ENCODE measurements at regions not wholly inside any gene's neighbourhood (a gene's known extent, or its start where the extent isn't known, plus 50 kb on each side); places are given as distances from the start of the nearest gene placed in this dataset.

DNA sequence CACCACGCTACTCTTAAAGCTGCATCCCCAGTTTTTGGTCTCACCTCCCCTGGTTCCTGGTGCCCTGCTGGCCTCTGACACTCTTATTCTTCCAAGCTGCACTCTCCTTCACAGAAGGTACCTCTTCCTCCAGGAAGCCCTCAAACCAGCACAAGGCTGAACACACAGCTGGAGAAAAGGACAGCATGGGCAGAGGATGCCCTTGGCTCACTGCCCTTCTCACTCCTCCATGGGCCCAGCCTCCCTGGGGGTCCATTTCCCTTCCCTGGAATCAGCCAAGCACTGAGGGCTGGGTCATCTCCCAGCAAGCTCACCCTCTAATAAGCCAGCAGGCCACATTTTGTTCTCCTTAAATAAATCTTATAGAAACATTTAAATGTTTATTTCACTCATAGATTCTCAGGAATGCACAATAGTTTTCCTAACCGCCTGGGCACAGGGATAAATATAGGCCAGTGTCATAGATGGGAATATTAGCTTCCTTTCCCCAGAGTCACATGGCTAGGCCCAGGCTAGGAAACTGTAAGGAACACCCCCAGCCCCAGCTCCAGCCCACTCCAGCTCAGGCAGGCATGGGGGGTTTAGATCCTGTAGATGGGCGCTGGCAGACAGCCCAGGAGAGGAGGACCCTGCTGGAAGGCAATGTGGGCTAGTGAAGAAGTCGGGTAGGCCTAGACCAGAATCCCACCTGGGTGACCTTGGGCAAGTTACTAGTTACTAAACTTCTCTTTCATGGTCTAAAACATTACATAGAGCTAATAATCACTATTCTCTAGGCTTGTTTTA lies 51.5 kb downstream of the IRAG1 start:
- DNase-seq (no peak), ATAC-seq (no peak)

DNA sequence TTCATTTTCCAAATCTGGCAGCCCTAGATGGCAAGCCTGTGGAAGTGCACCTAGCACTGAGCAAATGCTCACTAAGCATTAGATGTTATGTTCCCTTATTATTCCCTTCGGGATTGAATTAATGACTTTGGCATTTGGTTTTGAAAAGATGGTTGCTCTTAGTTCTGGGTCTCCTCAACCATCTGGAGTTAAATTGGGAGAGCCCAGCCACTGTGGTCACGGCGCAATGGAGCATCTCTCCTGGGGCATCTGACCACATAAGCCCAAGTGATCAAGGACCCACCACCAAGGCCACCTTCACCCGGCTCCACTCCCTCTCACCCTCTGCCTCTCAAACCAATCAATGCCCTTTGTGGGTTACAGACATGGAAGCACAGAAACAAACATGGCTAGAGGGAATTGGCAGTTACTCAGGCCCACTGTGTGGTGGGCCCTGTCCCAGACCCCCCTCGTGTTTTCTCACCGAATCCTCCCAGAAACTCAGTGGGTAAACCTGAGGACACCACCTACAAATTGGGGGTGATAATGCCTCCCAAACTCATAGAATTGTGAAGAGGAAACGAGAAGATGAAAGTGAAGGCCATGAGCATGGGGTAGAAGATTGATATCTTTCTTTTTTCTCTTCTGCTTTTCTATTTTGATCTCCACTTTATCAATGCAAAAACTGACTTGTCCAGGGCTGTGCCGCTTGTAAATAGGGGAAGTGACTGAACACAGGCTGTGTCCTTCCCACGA lies 52.2 kb downstream of the IRAG1 start:
- DNase-seq (no peak), ATAC-seq (no peak)

DNA sequence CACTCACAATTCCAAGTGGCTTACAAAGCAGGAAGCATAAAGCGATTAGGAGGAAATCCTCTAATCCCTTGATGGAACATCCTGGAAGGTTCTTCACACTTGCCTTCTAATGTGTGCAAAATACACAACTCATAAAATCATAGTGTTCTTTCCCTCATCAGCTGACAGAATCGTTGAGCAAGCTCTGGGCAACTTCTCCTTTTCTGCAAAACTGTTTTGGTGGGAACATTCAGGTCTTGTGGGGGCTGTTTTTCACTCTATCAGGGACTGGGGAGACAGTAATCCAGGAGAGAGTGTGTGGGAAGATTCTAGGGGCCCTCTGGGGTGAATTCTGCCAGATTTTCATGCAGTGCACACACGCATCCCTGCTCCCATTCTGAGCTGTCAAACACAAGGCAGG lies 53.2 kb downstream of the IRAG1 start:
- no peak for DNase-seq
- no peak for ATAC-seq

DNA sequence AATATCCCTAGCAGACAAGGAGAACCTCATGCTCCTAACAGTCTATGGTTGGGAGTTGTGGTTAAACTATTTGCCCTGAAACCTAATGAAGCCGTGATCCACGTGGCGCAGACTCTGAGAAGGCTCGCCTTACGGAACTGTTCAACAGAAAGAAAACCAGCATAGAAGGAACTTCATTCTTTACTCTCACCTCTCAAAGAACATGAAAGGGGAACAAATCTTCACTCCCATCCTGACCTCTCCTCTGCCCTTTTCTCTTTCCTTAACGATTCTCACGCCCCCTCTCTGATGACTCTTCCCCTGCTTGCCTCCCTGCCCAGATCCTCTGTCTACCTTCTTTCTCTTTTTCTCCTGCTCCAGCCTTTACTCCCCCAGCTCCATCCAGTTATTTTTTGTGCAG lies 54.2 kb downstream of the IRAG1 start:
- ATAC-seq (no peak), DNase-seq (no peak)

DNA sequence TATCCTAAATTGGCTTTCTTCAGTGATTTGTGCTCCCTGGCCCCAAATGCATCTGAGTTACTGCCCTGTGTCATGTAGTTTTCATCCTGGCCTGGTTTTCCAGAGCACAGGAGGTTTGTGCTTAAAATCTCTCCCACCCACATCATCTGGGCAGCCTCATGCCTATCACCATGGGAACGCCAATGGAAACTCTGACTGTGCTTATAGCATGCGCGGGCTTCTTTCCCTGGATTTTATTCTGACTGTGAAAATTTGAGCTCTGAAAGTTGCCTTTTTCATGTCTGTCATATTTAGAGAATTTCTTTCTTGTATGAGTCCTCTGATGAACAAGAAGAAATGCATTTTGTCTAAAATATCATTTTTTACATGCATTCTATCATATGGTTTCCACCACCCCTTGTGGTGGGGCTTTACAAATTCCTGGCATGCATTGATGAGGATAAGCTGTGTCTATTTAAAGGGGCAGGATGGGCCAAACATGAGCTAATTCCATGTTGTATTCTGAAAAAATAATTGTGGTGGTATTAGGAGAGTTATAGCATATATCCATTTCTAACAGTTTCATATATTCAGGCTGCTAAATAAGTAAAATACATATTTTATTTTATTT lies 55.1 kb downstream of the IRAG1 start:
- no peak for DNase-seq
- no peak for ATAC-seq

DNA sequence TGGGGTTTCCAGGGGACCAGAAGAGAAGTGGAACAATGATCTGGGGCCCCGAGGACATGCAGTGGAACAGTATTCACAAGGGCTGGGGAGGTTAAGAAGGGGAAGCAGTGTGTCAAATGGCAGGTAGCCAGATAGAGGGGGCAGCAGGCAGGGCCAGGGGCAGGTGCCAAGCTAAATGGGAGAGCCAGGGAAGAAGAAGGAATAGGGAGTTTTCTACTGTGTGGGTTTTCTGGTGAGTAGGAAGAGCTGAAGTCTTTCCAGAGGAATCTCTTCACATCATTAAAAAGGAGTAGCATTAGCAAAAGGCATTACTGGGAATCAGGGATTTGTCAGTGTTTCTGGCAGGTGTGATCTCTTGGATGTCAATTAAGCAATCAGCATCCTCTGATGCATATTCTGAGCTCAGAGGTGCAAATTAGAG lies 55.8 kb downstream of the IRAG1 start:
- DNase-seq (no peak), ATAC-seq (no peak)

DNA sequence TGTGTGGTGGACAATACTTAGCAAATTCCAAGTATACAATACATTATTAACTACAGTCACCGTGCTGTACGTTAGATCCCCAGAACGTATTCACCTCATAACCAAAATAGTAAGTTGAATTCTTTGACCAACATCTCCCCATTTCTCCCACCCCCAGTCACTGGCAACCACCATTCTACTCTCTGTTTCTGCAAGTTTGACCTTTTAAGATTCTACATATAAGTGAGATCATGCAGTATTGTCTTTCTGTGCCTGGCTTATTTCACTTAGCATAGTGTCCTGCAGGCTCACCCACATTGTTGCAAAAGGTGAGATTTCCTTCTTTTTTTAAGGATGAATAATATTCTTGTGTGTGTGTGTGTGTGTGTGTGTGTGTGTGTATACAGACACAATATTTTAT lies 59.1 kb downstream of the IRAG1 start:
- DNase-seq (no peak), ATAC-seq (peak; percentile 54)

DNA sequence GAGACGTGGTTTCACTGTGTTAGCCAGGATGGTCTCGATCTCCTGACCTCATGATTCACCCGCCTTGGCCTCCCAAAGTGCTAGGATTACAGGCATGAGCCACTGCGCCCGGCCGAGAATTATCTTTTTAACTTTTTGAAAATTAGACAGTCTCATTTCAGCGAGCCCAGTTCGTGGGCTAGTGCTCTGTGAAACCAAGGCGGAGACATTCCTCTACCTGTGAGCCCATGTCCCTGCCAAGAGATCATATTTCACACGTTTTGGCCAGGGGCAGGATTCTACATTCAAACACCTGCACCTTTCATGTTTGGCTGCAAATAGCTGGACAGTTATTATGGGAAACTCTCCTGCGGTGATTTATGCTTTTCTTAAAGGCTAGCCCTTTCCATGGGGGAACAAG lies 60.3 kb downstream of the IRAG1 start:
- ATAC-seq (no peak), DNase-seq (no peak)

DNA sequence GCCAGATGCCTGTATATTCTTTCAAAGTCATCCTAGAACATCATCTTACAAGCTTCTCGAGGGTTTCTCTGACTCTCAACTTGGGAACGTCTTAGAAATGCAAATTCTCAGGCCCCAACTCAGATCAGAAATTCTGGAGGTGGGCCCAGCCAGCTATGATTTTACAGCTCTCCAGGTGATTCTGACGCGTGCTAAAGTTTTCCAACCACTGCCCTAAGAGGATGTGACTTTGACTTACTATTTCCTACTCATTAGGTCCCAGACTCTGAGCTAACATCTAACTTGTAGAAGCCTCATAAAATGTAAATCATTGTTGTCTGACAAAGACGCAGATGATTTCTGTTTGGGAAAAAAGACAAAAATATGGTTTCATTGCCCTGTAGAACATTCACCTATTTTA lies 61.1 kb downstream of the IRAG1 start:
- DNase-seq, result no peak
- peak; percentile 73 for ATAC-seq

DNA sequence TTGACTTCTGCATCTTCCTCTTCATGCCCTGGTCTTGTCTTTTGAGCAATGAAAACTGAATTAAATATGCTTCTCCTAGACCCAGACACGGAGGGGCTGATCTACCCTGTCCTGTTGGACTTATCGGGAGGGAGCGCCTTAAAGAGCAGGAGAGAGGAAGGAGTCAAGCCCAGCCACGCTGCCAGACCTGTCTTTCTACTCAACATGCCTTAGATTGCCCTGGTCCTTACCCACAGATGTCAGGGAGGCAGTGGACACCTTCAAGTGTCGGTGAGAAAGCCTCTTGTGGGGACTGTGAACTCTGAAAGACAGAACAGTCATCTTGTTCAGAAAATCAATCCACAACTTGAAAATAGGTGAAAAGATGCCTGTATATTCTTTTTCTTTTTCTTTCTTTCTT lies 61.8 kb downstream of the IRAG1 start:
- ATAC-seq (no peak), DNase-seq (no peak)

DNA sequence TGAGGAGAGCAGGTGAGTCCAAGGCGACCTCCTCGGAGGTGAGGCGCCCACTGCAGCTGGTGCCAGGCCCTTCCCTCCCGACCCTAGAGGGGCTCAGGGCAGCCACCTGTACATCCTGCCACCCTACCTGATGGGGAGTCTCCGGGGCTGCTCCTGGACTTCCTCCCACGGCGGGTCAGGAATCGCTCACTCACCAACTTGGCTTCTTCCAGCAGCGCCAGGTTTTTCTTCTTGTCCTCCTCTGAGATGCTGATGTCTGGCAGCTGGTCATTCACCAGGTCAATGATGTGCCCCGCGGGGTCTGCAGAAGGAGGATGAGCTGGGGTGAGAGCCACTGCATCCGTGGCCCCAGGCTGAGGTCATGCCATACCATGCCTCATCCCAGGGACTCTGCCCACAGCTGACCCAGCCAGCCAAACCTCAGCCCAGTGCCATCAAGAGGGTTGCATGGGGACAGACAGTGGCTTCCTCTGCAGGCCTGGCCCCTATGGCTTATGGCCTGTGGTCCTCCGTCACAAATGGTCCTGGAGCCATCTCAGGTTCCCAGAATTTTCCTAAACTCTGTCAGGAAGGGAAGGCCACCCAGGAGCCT lies 61.0 kb upstream of the LYVE1 start:
- no peak for ATAC-seq
- DNase-seq, result no peak

DNA sequence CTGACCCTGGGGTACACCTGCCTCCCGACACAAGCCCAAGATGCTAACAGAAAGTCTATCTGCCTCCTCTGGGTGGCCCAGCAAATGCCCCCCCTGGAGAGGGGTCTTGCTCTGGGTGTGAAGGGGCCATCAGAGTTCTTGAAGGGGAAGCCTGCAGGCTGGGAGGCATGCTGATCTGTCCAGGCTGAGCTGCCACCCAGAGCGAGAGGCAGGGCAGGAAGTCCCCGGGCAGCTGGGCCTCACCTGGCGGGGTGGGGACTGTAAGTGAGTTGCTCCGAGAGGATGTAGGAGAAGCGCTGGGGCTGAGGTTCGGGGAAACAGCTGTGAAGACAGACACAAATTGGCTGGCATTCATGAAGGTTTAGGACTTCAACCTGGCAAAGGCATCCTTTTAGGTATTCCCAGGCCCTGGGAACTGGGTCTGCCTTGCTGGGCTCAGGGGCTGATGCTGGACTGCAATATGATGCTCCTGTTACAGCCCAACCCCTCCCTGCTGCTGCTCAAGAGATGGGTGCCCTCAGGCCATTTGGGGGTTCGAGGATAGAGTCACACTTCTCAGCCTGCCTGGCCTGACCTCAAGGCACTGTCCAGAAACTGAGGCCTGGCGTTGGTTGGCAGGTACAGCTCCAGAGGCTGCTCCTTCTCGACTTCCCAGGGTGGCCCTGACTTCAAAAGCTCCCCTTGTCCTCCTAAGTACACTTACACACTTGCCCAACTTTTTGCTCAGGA lies 60.2 kb upstream of the LYVE1 start:
- DNase-seq (no peak), ATAC-seq (no peak)

DNA sequence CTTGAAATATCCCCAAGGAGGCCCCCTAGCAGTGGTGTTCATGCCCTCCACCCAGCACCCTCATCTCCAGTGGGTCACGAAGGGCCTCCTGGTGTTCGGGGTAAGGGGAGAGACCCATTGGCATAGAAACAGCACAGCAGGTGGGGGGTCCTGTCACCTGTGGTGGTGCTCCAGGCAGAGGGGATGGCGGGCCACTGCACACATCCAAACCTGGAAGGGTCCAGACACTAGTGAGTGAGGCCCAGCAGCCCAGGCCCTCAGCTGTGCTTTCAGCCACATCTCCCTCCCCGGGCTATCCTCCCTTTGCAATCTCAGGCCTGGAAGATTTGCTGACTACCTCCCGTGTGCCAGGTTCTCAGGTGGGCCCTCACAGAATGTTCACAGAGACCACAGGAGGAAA lies 59.4 kb upstream of the LYVE1 start:
- no peak for DNase-seq
- no peak for ATAC-seq

DNA sequence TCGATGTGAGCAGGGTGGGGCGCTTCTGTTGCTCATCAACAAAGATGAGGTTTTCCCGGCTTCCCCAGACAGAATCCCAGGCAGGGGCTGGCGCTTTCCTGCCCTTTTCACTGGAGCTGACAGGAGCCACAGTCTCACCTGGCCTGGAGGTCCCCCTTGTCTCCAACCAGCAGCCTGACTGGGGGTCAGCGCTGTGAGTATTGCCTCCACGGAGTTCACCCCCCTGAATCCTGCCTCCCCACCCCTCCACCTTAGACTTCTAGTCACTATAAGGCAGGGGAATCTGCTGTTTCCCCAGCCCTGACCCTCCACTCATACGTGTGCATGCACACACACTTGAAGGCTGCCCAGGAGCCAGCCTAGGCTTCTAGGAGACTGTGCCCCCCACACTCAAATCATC lies 58.8 kb upstream of the LYVE1 start:
- ATAC-seq (no peak), DNase-seq (no peak)

DNA sequence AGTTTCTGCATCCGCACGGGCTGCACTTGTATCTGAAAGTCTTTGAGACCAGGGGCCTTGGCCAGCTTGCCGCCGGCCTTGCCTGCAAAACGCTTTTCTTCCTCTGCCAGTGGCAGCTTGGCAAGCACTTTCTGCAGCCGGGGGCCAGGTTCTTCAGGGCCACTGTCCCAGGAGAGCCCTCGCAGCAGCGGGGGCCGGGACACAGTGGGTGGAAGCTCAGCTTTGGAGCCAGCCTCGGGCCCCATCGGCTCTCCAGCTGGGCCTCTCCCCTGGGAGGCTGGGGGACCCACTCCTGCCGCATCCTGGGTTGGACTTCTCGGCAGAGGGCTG lies 57.5 kb upstream of the LYVE1 start:
- ATAC-seq, result no peak

DNA sequence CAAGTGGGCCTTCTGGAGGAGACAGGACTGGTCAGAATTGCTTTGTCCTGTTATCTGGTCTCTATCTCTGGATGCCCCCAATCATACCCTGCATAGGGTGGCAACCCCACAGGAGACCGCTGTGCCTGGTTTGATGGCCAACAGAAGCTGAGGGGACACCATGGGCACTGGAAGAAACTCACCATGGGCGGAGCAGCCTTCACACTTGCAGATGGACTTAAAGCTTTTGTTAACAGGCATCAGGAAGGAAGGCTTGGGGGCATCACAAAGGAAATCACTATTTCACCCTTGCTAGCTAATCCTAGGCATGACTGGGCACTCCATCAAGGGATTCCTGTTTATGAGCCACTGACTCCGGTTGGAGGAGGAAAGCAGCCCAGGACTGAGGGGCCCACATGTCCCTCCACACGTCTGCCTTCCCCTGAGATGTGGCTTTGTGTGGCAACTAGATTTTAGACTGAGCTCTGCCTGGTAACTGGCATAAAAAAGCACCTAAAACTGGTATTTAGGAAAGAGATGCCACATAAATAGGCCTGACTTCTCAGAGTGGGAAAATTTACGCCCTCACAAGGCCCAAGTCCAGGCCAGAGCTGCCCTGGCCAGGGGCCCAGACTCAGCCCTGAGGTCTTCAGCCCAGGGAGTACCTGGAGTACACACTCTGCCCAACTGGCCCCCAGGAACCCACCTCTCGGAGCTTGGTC lies 57.0 kb upstream of the LYVE1 start:
- DNase-seq (no peak), ATAC-seq (no peak)

More for the DNA sequence above, 57.5 kb upstream of the LYVE1 start:
- no peak for DNase-seq

DNA sequence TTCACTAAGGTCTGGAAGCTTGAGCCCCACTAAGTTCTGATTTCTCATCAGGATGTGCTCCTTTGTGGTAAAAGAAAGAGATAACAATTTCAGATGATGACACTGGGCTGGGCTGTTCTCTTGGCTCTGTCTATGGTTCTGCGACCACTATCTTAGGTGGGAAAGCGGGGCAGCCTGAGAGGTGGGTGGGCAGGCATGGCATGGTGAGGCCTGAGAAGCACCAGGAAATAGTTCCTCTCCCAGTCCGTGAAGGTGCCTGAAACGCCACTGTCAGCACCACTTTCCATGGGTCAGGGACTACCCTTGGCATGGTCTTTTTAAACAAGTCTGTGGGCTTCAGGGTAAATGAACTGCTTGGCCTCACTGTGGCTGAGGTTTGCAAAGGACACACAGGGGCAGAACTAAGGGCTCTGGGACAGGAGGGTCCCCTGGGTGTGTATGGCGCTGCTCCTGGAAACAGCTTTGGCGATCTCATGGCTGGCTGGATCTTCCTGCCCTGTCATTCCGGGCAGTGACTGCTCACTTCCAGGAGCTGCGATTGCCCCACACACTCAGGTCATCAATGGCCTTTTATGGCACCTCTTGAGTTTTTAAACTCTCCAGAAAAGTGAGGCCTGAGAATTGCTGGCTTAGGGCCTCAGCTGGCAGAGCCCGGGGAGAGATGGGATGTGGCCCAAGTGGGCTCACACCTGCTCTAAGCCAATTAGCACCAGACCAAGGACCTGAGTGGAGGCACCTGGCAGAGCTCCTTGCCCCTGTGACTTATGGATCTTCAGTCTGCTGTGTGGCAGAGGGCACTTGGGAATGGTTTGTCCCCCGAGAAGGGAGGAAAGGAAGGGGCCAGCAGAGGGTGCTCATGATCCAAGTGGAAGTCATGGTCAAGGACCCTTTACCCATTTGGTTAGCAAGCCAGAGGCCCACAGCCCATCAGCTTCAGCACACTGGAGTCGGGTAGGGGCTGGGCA lies 55.6 kb upstream of the LYVE1 start:
- ATAC-seq (no peak), DNase-seq (peak; percentile 29)

DNA sequence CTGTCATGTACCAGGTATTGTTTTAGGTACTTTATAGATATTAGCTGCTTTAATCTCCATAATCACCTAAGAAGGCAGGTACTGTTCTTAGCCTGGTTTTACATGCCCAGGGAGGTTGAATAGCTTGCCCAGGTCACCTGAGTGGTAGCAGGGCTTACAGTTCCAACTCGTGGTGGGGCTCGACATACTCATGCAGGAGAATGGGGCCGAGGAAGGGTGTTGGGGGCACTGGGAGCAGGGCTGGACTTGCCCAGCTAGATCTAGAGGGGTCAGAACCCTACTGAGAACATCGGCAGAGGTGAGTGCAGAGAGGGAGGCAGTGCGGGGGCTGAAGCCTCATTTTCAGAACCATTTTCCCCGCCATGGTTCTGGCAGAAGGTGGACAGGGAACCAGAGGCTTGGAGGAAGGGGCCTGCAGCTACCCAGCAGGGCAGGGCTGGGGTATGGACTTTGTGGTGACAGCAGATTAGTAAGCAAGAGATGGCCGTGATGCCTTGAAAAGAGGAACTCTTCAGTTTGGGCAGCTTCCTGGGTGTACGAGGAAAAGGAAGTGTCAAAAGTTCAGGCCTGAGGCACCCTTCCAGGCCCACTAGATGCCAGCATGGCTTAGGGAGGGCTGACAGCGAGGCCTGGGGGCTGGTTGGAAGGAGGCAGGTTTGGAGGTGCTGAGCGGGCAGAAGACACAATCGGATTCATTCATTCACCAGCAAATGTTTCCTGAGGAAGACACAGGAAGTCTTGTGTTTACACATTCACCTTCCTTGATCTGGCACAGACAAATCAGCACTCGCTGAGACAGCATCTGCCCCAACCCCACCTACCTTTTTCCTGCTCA lies 54.7 kb upstream of the LYVE1 start:
- ATAC-seq, result peak; percentile 24
- peak; percentile 11 for DNase-seq

DNA sequence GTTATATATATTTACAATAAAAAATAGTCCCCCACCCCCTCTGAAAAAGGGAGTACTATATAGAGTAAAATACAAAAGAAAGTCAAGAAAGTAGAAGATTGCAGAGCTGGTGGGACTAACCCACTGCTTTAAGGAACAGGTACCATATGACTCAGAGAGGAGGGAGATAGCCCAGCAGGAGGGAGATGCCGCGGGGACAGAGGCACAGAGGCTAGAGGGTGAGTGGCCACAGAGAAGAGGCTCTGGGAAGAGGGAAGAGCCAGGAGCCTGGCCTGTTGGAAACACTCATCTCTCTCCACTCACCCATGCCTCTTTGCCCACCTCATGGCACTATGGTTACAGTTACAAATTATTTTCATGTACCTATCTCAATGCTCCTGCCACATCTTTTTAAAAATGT lies 53.6 kb upstream of the LYVE1 start:
- ATAC-seq (no peak), DNase-seq (no peak)
